GM18508 (cell line): ENCODE measurements at regions not wholly inside any gene's neighbourhood (a gene's known extent, or its start where the extent isn't known, plus 50 kb on each side); places are given as distances from the start of the nearest gene placed in this dataset.

ENCODE experiments used
- ATAC-seq: cut with Tn5 transposase; IDR thresholded peaks from one replicate; pipeline ENCODE4 v1.9.1; 2021; ENCODE audit warnings: moderate number of reproducible peaks; ENCODE audit not compliant: insufficient read depth, unreplicated experiment

DNA sequence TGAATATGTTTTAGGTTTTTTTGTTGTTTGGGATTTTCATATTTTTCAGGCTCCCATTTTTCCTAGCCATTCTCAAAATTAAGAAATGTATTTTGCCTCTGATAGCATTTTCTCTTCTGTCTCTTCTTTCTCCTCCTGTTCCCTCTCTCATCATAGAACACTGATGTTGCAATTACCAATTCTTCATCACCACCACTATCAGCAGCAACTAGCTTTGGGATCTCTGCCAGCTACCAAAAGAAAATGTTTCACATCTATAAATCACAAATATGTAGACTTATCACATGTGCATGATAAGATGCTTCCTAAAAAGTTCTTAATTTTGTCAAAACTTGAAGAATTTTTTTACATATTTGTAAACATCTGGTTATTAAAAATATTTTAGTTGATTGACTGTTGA is 887.1 kb downstream of the MAT2B start:
- ATAC-seq = no peak

DNA sequence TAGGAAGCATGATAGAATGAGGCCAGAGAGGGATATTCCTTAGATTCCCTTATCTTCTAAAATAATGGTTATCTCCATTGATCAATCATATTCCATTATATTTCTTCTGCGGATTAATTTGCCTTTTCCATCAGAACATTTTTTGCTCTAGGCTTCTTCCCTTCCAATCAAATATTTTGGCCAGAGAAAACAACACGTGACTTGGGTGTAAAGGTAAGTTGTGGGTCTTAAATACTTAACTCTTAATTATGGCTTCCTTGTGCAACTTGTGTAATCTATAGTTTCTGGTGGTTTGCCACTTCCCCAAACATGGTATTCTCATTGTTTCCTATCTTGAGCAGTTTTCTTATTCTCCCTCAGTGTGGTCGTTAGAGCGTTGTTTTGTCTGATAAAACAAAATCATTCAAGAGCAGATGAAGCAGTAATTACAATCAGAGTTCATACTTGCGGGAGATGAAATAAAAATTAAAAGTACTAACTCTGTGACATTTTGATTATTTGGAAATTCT is 889.3 kb downstream of the MAT2B start:
- no peak for ATAC-seq

DNA sequence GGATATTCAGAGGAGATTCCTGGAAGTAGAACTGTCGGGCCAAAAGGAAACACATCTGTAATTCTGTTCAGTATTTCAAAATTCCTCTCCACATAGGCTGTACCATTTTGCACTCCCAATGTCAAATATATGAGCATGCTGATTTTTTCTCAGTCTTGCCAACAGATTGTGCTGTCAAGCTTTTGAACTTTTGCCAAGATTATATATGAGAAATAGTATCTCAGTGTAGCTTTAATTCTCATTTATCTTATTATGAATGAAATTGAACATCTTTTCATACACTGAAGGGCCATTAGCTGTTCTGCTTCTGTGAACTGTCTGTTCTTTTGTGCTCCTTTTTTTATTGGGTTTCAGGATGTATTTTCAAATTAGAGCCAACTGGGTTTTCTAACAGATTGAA is 907.1 kb downstream of the MAT2B start:
- no peak for ATAC-seq

DNA sequence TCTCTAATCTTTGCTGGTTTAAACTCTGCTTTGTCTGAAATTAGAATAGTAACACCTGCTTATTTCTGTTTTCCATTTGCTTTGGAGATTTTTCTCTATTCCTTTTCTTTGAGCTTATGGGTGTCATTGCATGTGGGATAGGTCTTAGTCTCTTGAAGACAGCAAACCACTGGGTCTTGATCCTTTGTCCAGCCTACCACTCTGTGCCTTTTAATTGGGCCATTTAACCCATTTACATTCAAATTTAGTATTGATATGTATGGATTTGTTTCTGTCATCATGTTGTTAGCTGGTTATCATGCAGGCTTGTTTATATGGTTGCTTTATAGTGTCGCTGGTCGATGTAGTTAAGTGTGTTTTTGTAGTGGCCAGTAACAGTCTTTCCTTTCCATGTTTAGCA is 914.7 kb downstream of the MAT2B start:
- no peak for ATAC-seq

DNA sequence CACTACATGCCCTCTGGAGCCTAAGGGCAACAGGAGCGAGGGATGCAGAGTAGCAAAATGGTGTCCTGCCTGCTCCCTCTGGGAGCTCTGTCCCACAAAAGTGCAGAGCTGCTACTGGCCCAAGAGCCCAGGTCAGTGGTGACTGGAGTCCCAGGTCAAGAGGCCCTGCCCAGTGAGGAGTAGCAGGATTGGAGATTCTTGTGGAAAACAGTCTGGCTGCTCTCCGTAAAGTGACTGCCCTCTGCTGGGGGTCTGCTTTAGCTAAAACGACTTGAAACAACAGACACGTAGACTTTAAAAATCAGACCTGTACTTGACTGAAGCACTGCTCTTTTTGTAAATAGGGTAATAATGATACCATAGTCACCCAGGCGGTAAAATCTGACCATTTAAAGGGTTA is 917.0 kb downstream of the MAT2B start:
- ATAC-seq = no peak

DNA sequence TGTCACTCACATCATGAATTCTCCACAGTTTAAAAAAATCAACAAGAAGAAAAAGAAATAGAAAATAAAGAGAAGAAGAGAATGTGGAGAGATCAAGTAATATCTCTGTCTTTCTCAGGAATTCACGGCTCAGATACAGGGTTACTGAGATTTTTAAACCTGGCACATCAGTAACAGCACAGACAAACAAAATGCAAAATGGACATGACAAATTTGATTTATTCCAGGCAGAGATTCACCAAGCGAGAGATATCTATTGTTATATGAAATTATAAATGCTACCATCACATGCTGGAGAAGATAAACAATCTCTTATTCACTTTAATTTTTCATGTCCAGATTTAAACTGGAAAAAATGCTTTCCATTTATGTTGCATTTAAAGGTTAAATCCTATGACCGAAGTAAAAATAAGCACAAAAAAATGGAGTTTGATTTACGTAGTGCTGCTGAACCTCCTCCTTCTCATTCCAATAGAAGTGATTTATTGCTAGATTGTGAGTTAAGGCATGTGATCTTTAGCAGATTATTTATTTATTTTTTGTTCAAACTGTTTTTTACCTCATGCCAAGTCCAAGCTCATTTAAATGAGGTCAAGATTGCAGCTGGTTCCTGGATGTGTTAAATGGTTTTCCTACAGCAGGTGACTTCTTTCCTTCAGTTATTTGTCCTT is 926.4 kb downstream of the MAT2B start:
- no peak for ATAC-seq

DNA sequence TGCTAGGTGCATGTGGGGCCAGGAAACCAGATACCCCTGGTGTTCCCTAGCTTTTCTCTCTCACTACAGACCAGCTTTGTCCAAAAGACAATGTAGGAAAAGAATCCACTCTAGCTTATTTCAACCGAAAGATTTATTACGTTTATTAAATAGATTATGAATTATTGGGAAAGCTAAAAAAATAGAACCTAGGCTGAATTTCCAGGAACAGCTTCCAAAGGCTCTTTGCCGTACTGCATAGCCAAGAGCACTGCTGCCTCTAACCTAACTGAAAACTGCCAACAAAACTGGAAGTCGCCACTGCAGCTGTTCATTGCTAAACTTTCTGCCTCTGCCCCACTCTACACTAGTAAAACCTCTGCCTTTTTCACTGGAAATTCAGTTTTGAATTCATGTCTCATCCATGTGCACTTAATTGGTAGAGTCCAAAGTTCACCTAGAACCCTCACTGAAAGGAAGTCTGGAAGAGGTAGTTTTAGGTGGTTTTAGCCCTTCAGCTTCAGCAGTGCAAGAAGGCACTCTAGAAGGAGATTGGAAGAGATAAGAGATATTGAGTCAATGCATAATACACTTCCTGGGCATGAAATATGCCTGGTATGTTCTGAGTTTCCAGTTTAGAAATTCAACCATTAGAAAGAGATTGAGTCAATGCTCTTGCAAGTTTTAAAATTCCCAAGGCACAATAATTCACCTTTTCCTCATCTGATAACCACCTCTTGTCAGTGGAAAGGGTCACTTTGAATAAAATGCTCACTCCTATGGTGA is 927.9 kb downstream of the MAT2B start:
- ATAC-seq = no peak

DNA sequence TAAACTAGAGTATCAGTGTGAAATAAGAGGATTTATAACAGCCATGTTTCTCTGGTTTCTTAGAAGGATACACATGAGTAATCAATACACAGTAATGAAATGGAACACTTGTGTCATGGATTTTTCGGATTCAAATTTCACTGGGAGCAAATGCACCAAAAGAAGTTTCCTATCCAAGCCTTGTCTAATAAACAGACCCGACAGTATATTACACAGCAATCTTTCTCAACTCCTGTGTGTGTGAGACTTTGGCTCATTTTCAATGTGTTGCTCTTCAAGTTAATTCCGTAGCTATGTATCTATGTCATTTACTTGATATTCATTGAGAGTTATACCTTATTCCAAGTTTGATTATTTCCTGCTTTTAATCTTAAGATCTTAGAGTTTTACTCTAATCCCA is 930.2 kb downstream of the MAT2B start:
- ATAC-seq = no peak

DNA sequence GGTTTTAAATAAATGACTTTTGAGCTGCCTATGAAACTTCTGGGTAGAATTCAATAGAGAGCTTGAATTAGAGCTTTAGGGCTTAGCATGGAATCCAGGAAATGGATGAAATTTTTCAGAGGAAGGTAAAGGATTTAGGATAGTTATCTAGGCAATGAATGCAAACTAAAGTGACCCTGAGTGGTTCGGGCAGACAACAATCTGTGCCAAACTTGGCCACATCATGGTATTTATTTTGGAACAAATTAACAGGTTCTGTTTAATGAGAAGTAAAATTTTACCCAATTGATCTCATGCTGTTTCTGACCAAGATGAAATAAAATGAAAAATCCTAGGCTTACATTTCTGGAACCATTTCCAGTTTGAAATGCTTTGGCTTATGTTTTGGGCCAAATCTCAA is 934.4 kb downstream of the MAT2B start:
- ATAC-seq = no peak

DNA sequence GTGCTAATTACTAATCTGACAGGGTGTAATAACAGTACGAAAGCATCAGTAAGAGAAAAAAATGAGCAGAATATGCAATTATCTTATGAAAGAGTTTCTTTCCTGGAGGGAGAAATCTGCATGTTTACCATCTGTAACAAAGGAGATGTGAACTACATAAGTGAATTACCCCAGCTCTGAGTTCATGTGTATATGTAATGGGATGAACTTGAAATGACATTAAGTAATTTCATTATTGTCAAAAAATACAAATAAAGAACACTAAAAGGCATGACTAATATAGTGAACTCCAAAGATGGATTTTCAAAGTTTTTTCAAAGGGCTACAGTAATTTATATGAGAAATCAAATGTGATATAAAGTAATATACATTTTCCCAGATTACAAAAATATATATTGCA is 944.0 kb downstream of the MAT2B start:
- no peak for ATAC-seq

DNA sequence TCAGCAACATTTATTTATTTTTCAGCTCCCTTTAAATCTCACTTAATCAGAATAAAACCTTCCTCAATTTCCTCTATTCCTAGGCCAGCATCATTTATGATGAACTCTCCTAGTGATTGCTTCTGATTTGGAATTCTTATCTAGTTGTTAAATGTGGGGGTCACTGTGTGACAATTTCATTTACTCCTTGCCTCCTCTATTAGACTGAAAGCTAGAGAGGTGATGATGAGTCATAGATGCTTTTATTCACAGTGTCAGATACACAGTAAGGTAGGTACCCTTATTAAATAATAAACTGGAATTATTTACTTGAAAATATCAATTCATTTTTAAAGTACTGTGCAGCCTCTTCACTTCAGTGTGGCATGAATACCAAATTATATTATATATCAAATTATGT is 960.6 kb downstream of the MAT2B start:
- ATAC-seq = no peak

DNA sequence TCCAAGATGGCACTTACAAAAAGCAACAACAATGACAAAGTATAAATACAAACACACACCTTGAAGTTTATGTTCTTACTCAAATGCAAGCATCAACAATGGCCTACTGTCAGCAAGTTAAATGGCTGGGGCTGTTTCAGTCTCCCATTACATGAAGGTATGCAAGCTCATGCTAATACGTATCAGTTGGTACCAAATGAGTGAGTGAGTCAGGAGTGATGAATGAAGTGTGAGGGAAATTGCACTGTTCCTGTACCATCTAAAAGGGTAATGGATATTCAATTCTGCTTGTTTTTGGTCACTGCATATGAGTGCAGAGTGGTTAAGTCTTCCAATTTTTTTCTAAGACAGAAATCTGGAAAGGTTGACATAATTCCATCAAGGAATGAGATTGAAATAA is 964.9 kb downstream of the MAT2B start:
- ATAC-seq = no peak

DNA sequence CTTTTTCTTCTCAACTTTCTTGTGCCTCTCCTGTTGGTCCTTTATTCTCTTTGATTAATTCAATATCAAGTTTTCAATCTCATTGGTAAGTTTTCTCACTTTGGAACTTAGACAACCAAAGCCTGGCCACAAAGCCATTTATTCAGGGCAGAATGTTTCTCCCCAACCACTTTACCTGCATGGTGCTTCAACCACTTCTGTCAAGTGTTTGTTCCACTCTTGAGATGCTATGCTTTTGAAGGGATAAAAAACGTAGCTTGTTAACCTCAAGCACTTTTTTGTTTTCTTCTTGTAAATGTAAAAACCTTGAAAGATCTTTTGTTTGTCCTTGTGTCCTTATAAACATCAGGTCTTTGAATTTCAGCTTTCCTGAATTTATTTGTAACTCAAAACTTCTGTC is 966.7 kb downstream of the MAT2B start:
- ATAC-seq = no peak

DNA sequence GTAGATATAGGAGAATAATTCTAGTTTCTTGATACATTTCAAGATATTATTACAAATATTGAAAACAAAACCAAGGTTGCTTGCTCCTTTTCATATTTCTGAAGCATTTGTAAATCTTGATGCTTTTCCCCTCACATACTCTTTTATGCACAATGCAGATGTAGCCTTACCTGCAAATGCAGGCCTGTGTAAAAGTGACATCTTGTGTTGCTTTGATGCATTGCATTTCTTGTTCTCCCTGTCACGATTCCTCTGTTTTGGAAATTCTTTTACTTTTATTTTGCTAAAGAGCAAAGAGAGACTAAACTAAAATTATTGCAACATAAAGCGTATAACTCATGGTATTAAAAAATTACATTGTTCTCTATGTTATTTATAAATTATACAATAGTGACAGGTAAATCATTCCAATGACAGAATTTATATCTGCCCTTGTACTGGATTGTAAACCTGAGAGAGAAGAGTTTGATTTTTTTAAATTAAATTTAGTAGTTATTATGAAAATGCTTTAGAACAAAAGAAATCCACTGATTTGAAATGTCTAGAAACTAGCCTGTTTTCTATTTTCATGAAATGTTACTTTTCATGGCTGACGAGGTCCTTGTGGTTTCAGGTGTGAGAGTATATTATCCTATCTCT is 970.0 kb downstream of the MAT2B start:
- ATAC-seq = no peak

DNA sequence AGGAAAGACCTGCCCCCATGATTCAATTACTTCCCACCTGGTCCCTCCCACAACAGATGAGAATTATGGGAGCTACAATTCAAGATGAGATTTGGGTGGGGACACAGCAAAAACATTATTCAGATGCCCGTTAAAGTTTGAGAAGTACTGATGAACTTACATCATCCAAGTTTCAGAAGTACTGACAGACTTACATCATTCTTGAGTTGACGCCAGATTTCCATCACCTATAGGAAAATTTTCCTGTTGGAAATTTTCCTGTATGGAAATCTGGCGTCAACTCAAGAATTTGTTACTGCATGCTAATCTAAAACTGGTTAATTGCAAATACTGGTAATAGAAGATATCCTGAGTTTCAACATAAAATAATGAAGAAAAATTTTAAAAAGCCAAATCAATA is 975.9 kb downstream of the MAT2B start:
- no peak for ATAC-seq

DNA sequence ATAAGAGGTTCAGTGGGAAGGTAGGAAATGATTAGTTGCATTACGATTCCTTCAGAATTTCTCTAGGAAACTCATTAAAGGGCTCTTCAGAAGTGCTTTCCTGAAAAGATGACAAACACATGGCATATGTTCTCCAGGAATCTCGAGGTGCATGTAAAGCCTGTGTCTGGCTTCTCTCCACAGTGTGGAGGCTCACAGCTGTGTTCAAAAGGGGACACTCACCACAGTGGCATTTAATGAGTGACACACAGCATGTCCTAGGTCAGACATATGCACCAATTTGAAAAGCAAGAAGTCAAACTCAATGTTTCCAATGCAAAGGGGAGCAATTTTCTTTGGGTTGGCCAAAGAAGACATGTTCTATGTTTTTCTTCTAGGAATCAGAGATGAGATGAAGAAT is 976.9 kb downstream of the MAT2B start:
- no peak for ATAC-seq

DNA sequence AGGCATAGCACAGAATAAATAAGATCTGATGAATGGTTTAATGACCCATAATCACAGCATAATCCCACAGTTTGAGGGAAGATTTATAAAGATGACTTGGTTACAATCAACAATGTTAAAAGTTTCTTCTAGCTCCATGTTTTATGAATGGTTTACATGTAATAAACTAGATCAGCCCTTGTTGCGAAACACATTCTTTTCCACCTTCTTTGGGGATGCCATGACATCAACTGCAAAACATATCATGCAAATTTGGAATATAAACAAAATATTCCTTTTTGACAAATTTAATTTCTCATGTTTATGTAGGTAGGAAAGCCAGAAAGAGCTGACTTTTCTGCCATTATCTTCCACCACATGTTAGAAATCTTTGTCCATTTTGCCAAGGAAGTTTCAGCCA is 979.5 kb downstream of the MAT2B start:
- ATAC-seq = no peak

DNA sequence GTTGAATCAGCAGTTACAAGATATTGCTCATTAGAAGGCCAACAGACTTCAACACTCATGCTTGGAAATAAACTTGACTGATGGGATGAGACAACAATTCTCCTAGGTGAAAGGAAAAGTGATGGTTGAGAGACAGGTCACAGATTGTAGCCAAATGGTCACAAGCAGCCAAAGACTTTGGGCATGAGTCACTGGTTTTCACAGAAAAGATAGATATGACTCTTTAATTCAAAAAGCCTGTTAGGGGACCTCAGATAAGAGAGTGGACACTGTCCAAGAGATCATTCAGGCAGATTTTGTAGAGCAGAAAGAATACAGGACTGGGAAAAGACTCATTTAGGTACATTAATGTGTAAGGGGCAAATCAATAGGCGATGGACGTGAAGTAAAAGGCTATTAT is 982.5 kb downstream of the MAT2B start:
- ATAC-seq = no peak

DNA sequence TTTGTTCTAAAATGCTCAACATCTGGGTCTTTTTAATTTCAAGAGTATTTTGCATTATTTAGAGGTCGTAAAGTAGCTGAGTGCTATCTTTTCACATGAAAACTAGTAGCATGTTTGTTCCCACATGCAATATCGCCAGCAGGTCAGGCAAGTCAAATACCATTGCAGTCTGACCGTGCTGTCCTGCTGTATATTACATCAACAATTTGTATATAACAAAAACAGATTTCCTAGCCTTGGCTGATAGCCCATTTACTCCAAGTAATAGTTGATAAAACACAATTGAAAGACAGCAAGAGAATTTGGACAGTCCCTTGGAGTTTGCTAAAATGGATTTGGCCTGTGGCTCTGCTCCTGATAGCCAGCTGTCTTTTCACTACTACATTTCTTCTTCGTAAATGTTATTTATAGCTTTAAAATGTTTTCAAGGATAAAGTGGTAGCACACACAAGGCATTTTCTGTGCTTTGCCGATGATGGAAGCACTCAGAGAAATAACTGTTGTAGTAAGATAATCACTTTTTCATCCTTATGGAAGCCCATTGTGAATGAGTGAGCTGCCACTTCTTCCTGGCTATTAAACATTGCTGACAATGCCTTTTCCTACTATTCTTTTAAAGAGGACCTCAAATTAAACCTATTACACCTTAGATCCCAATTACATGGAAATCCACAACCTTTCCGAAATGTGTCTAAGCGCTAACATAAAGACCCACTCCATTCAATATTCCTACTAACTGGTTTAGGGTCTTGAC is 992.1 kb downstream of the MAT2B start:
- no peak for ATAC-seq

DNA sequence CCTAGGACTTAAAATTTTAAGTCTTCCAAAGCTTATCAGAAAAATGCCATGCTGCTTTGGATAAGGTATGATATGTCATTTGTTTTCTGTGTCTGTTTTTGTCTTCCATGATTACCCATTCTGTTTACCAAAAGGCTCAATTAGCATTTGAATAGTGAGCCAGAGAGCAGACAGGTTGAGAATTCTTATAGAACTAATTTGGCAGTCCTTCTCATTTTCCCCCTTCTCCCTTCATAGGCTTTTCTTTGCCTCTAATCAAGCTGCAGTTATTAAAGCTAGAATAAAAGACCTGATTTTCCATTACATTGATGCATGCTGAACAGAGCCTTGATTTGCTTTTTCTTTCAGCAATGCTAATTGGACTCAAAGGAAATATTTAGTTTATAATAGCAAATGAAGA is 993.0 kb downstream of the MAT2B start:
- ATAC-seq = no peak

DNA sequence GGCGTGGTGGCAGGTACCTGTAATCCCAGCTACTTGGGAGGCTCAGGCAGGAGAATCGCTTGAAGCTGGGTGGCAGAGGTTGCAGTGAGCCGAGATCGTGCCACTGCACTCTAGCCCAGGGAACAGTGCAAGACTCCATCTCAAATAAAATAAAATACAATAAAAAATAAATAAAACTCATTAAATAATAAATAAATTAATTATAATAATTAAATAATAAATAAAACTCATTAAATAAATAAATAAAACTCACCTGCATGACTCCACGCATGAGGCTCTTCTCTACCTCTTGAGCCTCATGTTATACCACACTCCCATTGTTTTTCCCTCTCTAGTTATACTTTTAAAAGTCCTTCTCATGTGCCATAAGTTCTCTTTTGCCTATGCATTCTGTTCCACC is 995.4 kb downstream of the MAT2B start:
- ATAC-seq = no peak
